CD8-positive, alpha-beta memory T cell (primary cell): ENCODE measurements at regions not wholly inside any gene's neighbourhood (a gene's known extent, or its start where the extent isn't known, plus 50 kb on each side); places are given as distances from the start of the nearest gene placed in this dataset.

Experiments used
- CTCF ChIA-PET: fragments of 350-600 bp; sonication (Branson Sonifier 250); formaldehyde crosslinking; loops from one replicate; lab custom pipeline; 2021; ENCODE audit warnings: antibody characterized with exemption; lab: Charles Lee
- POLR2A ChIA-PET: fragments of 350-600 bp; sonication (Branson Sonifier 250); formaldehyde crosslinking; loops from one replicate; lab custom pipeline; 2021; ENCODE audit warnings: antibody characterized with exemption; lab: Charles Lee
- DNase-seq, 5 donors: peaks; one replicate each; pipeline versions ENCODE4 v3.0.0 to v3.0.0-alpha.2; 2020 to 2022; ENCODE audit warnings: mixed read lengths in 1 of 5
- H3K27ac ChIP-seq: one replicate; pipeline ENCODE4 v1.7.0; 2013; ENCODE audit warnings: low read depth, mild to moderate bottlenecking, low read length, moderate library complexity
- H3K27me3 ChIP-seq: 2 replicates; pipeline ENCODE4 v1.7.0; 2013; ENCODE audit warnings: low read length, mild to moderate bottlenecking; ENCODE audit not compliant: insufficient read depth, poor library complexity, severe bottlenecking
- H3K36me3 ChIP-seq: 2 replicates; pipeline ENCODE4 v1.7.0; 2013; ENCODE audit warnings: mild to moderate bottlenecking, low read length, moderate library complexity; ENCODE audit not compliant: insufficient read depth
- H3K4me1 ChIP-seq: 2 replicates; pipeline ENCODE4 v1.7.0; 2013; ENCODE audit warnings: mild to moderate bottlenecking, low read length, moderate library complexity; ENCODE audit not compliant: insufficient read depth
- H3K4me3 ChIP-seq: 2 replicates; pipeline ENCODE4 v1.7.0; 2013; ENCODE audit warnings: mild to moderate bottlenecking, low read length
- H3K9me3 ChIP-seq: 2 replicates; pipeline ENCODE4 v1.7.0; 2013; ENCODE audit warnings: mild to moderate bottlenecking, low read length
- H3K27ac Mint-ChIP-seq, 8 donors: one replicate each; pipeline ENCODE4 v1.8.0; 2020 to 2021; ENCODE audit warnings: mixed read lengths in 8 of 8, mild to moderate bottlenecking in 6 of 8, inconsistent platforms in 3 of 8, moderate library complexity in 3 of 8
- H3K27me3 Mint-ChIP-seq, 2 donors: one replicate each; pipeline ENCODE4 v1.8.0; 2020 to 2021; ENCODE audit warnings: mixed read lengths in 2 of 2, mild to moderate bottlenecking in 1 of 2, moderate library complexity in 1 of 2
- H3K36me3 Mint-ChIP-seq, 3 donors: one replicate each; pipeline ENCODE4 v1.8.0; 2020 to 2021; ENCODE audit warnings: mixed read lengths in 3 of 3, inconsistent platforms in 1 of 3, mild to moderate bottlenecking in 1 of 3
- H3K4me1 Mint-ChIP-seq, 3 donors: one replicate each; pipeline ENCODE4 v1.8.0; 2020 to 2021; ENCODE audit warnings: mixed read lengths in 3 of 3, inconsistent platforms in 1 of 3, mild to moderate bottlenecking in 1 of 3
- H3K4me3 Mint-ChIP-seq, 7 donors: one replicate each; pipeline ENCODE4 v1.8.0; 2020 to 2021; ENCODE audit warnings: mixed read lengths in 7 of 7, mild to moderate bottlenecking in 6 of 7, moderate library complexity in 4 of 7, inconsistent platforms in 2 of 7
- H3K9me3 Mint-ChIP-seq, 5 donors: one replicate each; pipeline ENCODE4 v1.8.0; 2020 to 2022; ENCODE audit warnings: mixed read lengths in 5 of 5, mild to moderate bottlenecking in 3 of 5, moderate library complexity in 2 of 5, inconsistent platforms in 1 of 5

GRCh38 chr5:36755342-36755741, 121.2 kb upstream of the NIPBL start:
- Histone ChIP-seq H3K27me3 (no peaks in the 10 kb centered on the region), H3K4me1 (no peaks in the 10 kb centered on the region), H3K27ac (no peak overlapping the region), H3K9me3 (no peaks in the 10 kb centered on the region), H3K4me3 (no peak overlapping the region), H3K36me3 (no peaks in the 10 kb centered on the region)
- POLR2A ChIA-PET = no interaction called here
- Mint-ChIP-seq H3K36me3 (no peaks in the 10 kb centered on the region), H3K4me3 (no peak overlapping the region), H3K4me1 (no peaks in the 10 kb centered on the region), H3K27ac (peak overlapping the region in 1 of 8 donors; percentile 58), H3K9me3 (no peaks in the 10 kb centered on the region), H3K27me3 (peaks cover 1 to 17% of the 10 kb centered on the region in 2 donors)
- DNase-seq = no peak
- CTCF ChIA-PET = interaction anchor here (1.0 kb wide), 1 partner anchor 11 kb away, joined by 3 read pairs; no protein-coding TSS in a partner anchor

- H3K27me3 Mint-ChIP-seq = peaks cover 1 to 15% of the 10 kb centered on the region in 2 donors
- ChIA-PET CTCF (no interaction called here), POLR2A (no interaction called here)
- Histone ChIP-seq H3K36me3 (no peaks in the 10 kb centered on the region), H3K4me1 (no peaks in the 10 kb centered on the region), H3K4me3 (no peak overlapping the region), H3K9me3 (no peaks in the 10 kb centered on the region), H3K27ac (no peak overlapping the region), H3K27me3 (no peaks in the 10 kb centered on the region)
- no peaks in the 10 kb centered on the region for H3K4me1 Mint-ChIP-seq
- H3K27ac Mint-ChIP-seq = no peak overlapping the region
- no peak for DNase-seq
- H3K9me3 Mint-ChIP-seq = no peaks in the 10 kb centered on the region
- no peaks in the 10 kb centered on the region for H3K36me3 Mint-ChIP-seq
- H3K4me3 Mint-ChIP-seq = no peak overlapping the region
Measured at GRCh38 chr5:36755920-36756488, 120.6 kb upstream of the NIPBL start.

GRCh38 chr5:36756848-36757247, 119.7 kb upstream of the NIPBL start:
- Histone ChIP-seq H3K4me1 (no peaks in the 10 kb centered on the region), H3K27me3 (no peaks in the 10 kb centered on the region), H3K4me3 (no peak overlapping the region), H3K9me3 (no peaks in the 10 kb centered on the region), H3K36me3 (no peaks in the 10 kb centered on the region), H3K27ac (no peak overlapping the region)
- no peaks in the 10 kb centered on the region for H3K36me3 Mint-ChIP-seq
- no peak overlapping the region for H3K27ac Mint-ChIP-seq
- ChIA-PET POLR2A (no interaction called here), CTCF (no interaction called here)
- no peak overlapping the region for H3K4me3 Mint-ChIP-seq
- DNase-seq = no peak
- no peaks in the 10 kb centered on the region for H3K9me3 Mint-ChIP-seq
- H3K27me3 Mint-ChIP-seq = peaks cover 1 to 12% of the 10 kb centered on the region in 2 donors
- H3K4me1 Mint-ChIP-seq = no peaks in the 10 kb centered on the region

GRCh38 chr5:36759117-36759516, 117.5 kb upstream of the NIPBL start:
- Histone ChIP-seq H3K4me1 (no peaks in the 10 kb centered on the region), H3K27ac (no peak overlapping the region), H3K4me3 (no peak overlapping the region), H3K9me3 (no peaks in the 10 kb centered on the region), H3K36me3 (no peaks in the 10 kb centered on the region), H3K27me3 (no peaks in the 10 kb centered on the region)
- CTCF ChIA-PET = no interaction called here
- POLR2A ChIA-PET = interaction anchor here (0.6 kb wide), 1 partner anchor 10 kb away, joined by 3 read pairs; no protein-coding TSS in a partner anchor
- no peak overlapping the region for H3K4me3 Mint-ChIP-seq
- no peaks in the 10 kb centered on the region for H3K36me3 Mint-ChIP-seq
- peaks cover 3 to 19% of the 10 kb centered on the region in 2 donors for H3K27me3 Mint-ChIP-seq
- no peak overlapping the region for H3K27ac Mint-ChIP-seq
- H3K9me3 Mint-ChIP-seq = no peaks in the 10 kb centered on the region
- no peaks in the 10 kb centered on the region for H3K4me1 Mint-ChIP-seq
- no peak for DNase-seq

- no peaks in the 10 kb centered on the region for H3K4me1 Mint-ChIP-seq
- no peak overlapping the region for H3K4me3 Mint-ChIP-seq
- H3K9me3 Mint-ChIP-seq = peaks cover 0 to 2% (median 0%) of the 10 kb centered on the region in 5 donors
- H3K36me3 Mint-ChIP-seq = peaks cover 0 to 4% (median 0%) of the 10 kb centered on the region in 3 donors
- H3K27ac ChIP-seq = no peak overlapping the region
- no peak overlapping the region for H3K27ac Mint-ChIP-seq
- POLR2A ChIA-PET = no interaction called here
- CTCF ChIA-PET = no interaction called here
- H3K36me3 ChIP-seq = no peaks in the 10 kb centered on the region
- no peak overlapping the region for H3K4me3 ChIP-seq
- H3K27me3 ChIP-seq = no peaks in the 10 kb centered on the region
- peaks cover 7 to 42% of the 10 kb centered on the region in 2 donors for H3K27me3 Mint-ChIP-seq
- no peaks in the 10 kb centered on the region for H3K4me1 ChIP-seq
- no peaks in the 10 kb centered on the region for H3K9me3 ChIP-seq
- DNase-seq = no peak
Measured at GRCh38 chr5:36763454-36763853, 113.1 kb upstream of the NIPBL start.

- Histone ChIP-seq H3K27ac (no peak overlapping the region), H3K4me1 (no peaks in the 10 kb centered on the region), H3K9me3 (no peaks in the 10 kb centered on the region), H3K36me3 (no peaks in the 10 kb centered on the region), H3K27me3 (no peaks in the 10 kb centered on the region), H3K4me3 (no peak overlapping the region)
- Mint-ChIP-seq H3K36me3 (peaks cover 0 to 4% (median 0%) of the 10 kb centered on the region in 3 donors), H3K27me3 (peaks cover 6 to 44% of the 10 kb centered on the region in 2 donors), H3K9me3 (peaks cover 0 to 2% (median 2%) of the 10 kb centered on the region in 5 donors), H3K4me3 (no peak overlapping the region), H3K27ac (no peak overlapping the region), H3K4me1 (no peaks in the 10 kb centered on the region)
- ChIA-PET POLR2A (no interaction called here), CTCF (no interaction called here)
- no peak for DNase-seq
Measured at GRCh38 chr5:36765876-36766275, 110.7 kb upstream of the NIPBL start.

- CTCF ChIA-PET = no interaction called here
- POLR2A ChIA-PET = no interaction called here
- DNase-seq = no peak
Measured at GRCh38 chr5:36766981-36767380, 109.6 kb upstream of the NIPBL start.

GRCh38 chr5:36768450-36768849, 108.1 kb upstream of the NIPBL start:
- Histone ChIP-seq H3K4me3 (no peak overlapping the region), H3K27ac (no peak overlapping the region), H3K27me3 (no peaks in the 10 kb centered on the region), H3K4me1 (no peaks in the 10 kb centered on the region), H3K9me3 (no peaks in the 10 kb centered on the region), H3K36me3 (no peaks in the 10 kb centered on the region)
- POLR2A ChIA-PET = no interaction called here
- Mint-ChIP-seq H3K4me3 (no peak overlapping the region), H3K4me1 (no peaks in the 10 kb centered on the region), H3K36me3 (peaks cover 0 to 4% (median 0%) of the 10 kb centered on the region in 3 donors), H3K27me3 (peaks cover 6 to 45% of the 10 kb centered on the region in 2 donors), H3K9me3 (peaks cover 0 to 2% (median 2%) of the 10 kb centered on the region in 5 donors), H3K27ac (no peak overlapping the region)
- CTCF ChIA-PET = no interaction called here
- no peak for DNase-seq

More at GRCh38 chr5:36766981-36767380, 109.6 kb upstream of the NIPBL start:
- H3K4me1 Mint-ChIP-seq = no peaks in the 10 kb centered on the region
- H3K27ac Mint-ChIP-seq = no peak overlapping the region
- H3K4me3 Mint-ChIP-seq = no peak overlapping the region
- no peaks in the 10 kb centered on the region for H3K27me3 ChIP-seq
- peaks cover 0 to 2% (median 2%) of the 10 kb centered on the region in 5 donors for H3K9me3 Mint-ChIP-seq
- H3K4me3 ChIP-seq = no peak overlapping the region
- H3K36me3 ChIP-seq = no peaks in the 10 kb centered on the region
- no peaks in the 10 kb centered on the region for H3K4me1 ChIP-seq
- peaks cover 0 to 4% (median 0%) of the 10 kb centered on the region in 3 donors for H3K36me3 Mint-ChIP-seq
- H3K27ac ChIP-seq = no peak overlapping the region
- no peaks in the 10 kb centered on the region for H3K9me3 ChIP-seq
- peaks cover 6 to 48% of the 10 kb centered on the region in 2 donors for H3K27me3 Mint-ChIP-seq
